ENCODE measurements at regions not wholly inside any gene's neighbourhood (a gene's known extent, or its start where the extent isn't known, plus 50 kb on each side); places are given as distances from the start of the nearest gene placed in this dataset.
"Not testable (repeated sequence)": the region's sequence is repeated elsewhere in the genome, so short reads cannot be mapped to it uniquely, and the experiment has no call there.

- Histone ChIP-seq H4K20me1 (ENCODE audit: control insufficient read depth, insufficient read depth, insufficient read length) (no peaks in the 10 kb centered on the region), H2BK12ac (ENCODE audit: insufficient read length, low read depth, low read length) (no peak overlapping the region), H2BK15ac (ENCODE audit: low read depth, low read length) (no peak overlapping the region), H2AK5ac (ENCODE audit: insufficient read length, low read length) (no peak overlapping the region), H2BK5ac (ENCODE audit: insufficient read length, low read length) (no peak overlapping the region), H3K23me2 (ENCODE audit: insufficient read length, low read depth, low read length, poor library complexity, severe bottlenecking) (no peaks in the 10 kb centered on the region), H2BK20ac (ENCODE audit: low read depth, low read length, poor library complexity, severe bottlenecking) (no peak overlapping the region), H4K5ac (ENCODE audit: insufficient read length, low read depth, low read length) (no peak overlapping the region), H2BK120ac (ENCODE audit: low read depth, low read length, poor library complexity, severe bottlenecking) (no peak overlapping the region), H3K79me2 (ENCODE audit: insufficient read depth, low read length) (no peaks in the 10 kb centered on the region), H3K18ac (ENCODE audit: insufficient read length, low read depth, low read length) (peak overlapping the region; percentile 33), H3K9me3 (ENCODE audit: control insufficient read depth, low read depth, low read length) (peaks cover 3% of the 10 kb centered on the region), H3K23ac (ENCODE audit: insufficient read length, low read depth, low read length) (no peak overlapping the region), H3K27me3 (ENCODE audit: insufficient read depth, low read length) (no peaks in the 10 kb centered on the region), H3K4me1 (ENCODE audit: insufficient read depth, low read length) (0 out of 2 replicates have a peak, but pooled peaks cover 1% of the 10 kb centered on the region), H2AFZ (ENCODE audit: low read length) (no peak overlapping the region), H3K4ac (ENCODE audit: low read depth, low read length) (no peak overlapping the region), H4K8ac (replicated peaks; ENCODE audit: insufficient read length, low read depth, low read length) (no peak overlapping the region), H3K79me1 (ENCODE audit: insufficient read depth, low read depth, low read length, poor library complexity, severe bottlenecking) (no peaks in the 10 kb centered on the region), H3T11ph (ENCODE audit: low read length) (no peak overlapping the region), H3K14ac (ENCODE audit: insufficient read depth, low read length) (no peak overlapping the region; the same call in 1 of the 2 replicates), H3K27ac (ENCODE audit: insufficient read length, low read depth, low read length) (no peak overlapping the region), H3K4me2 (ENCODE audit: insufficient read depth, insufficient read length, low read length) (no peak overlapping the region), H3K56ac (ENCODE audit: insufficient read length, low read depth, low read length) (no peak overlapping the region), H4K91ac (ENCODE audit: insufficient read length, low read depth, low read length) (no peak overlapping the region), H3K9ac (ENCODE audit: extremely low read depth, insufficient read length, low read length) (no peak overlapping the region)
- Mint-ChIP-seq H3K36me3 (ENCODE audit: insufficient read depth in 1 of 3, low read depth in 3 of 3) (peaks cover 5 to 7% (median 5%) of the 10 kb centered on the region in 3 experiments), H3K4me1 (peaks cover 8 to 22% of the 10 kb centered on the region in 2 experiments), H3K4me3 (no peak overlapping the region), H3K27ac (no peak overlapping the region), H3K27me3 (ENCODE audit: low read depth) (peaks cover 17% of the 10 kb centered on the region), H3K9me3 (peaks cover 8 to 10% of the 10 kb centered on the region in 2 experiments)
- no peak for TF ChIP-seq CTCF (conservative IDR thresholded peaks at IDR 0.05)
- no peak for DNase-seq
- WGBS (ENCODE audit: extremely low coverage, insufficient read length, low lambda C conversion rate), result no CpG with 5 or more reads among the region's 9 CpGs
These were observed 64.0 kb upstream of the RASGRF1 start for GRCh38 chr15:79154483-79155135.

GRCh38 chr15:79144290-79144689, 53.7 kb upstream of the RASGRF1 start:
- H3K23ac ChIP-seq (ENCODE audit: insufficient read length, low read depth, low read length); H3K27ac ChIP-seq (ENCODE audit: insufficient read length, low read depth, low read length); H3K14ac ChIP-seq (ENCODE audit: insufficient read depth, low read length); H3K23me2 ChIP-seq (ENCODE audit: insufficient read length, low read depth, low read length, poor library complexity, severe bottlenecking); H2BK15ac ChIP-seq (ENCODE audit: low read depth, low read length); H4K20me1 ChIP-seq (ENCODE audit: control insufficient read depth, insufficient read depth, insufficient read length); H3K4me2 ChIP-seq (ENCODE audit: insufficient read depth, insufficient read length, low read length); H3K4ac ChIP-seq (ENCODE audit: low read depth, low read length); H3K4me1 ChIP-seq (ENCODE audit: insufficient read depth, low read length); H3K18ac ChIP-seq (ENCODE audit: insufficient read length, low read depth, low read length); H4K8ac ChIP-seq (replicated peaks; ENCODE audit: insufficient read length, low read depth, low read length); H3K27me3 ChIP-seq (ENCODE audit: insufficient read depth, low read length); H2AFZ ChIP-seq (ENCODE audit: low read length); H2BK5ac ChIP-seq (ENCODE audit: insufficient read length, low read length); H3K9ac ChIP-seq (ENCODE audit: extremely low read depth, insufficient read length, low read length); H2AK5ac ChIP-seq (ENCODE audit: insufficient read length, low read length); DNase-seq; H3K56ac ChIP-seq (ENCODE audit: insufficient read length, low read depth, low read length); H2BK20ac ChIP-seq (ENCODE audit: low read depth, low read length, poor library complexity, severe bottlenecking); H3K27ac Mint-ChIP-seq; H4K5ac ChIP-seq (ENCODE audit: insufficient read length, low read depth, low read length); H4K91ac ChIP-seq (ENCODE audit: insufficient read length, low read depth, low read length); H3T11ph ChIP-seq (ENCODE audit: low read length); H3K27me3 Mint-ChIP-seq (ENCODE audit: low read depth); H3K79me2 ChIP-seq (ENCODE audit: insufficient read depth, low read length); H3K79me1 ChIP-seq (ENCODE audit: insufficient read depth, low read depth, low read length, poor library complexity, severe bottlenecking); H3K4me3 Mint-ChIP-seq; H2BK12ac ChIP-seq (ENCODE audit: insufficient read length, low read depth, low read length); H2BK120ac ChIP-seq (ENCODE audit: low read depth, low read length, poor library complexity, severe bottlenecking): not testable (repeated sequence)
- Mint-ChIP-seq H3K4me1 (peaks cover 11 to 12% of the 10 kb centered on the region in 2 experiments; a peak in 3 of 4 replicates), H3K9me3 (peaks cover 57 to 69% of the 10 kb centered on the region in 2 experiments), H3K36me3 (ENCODE audit: insufficient read depth in 1 of 3, low read depth in 3 of 3) (peaks cover 19 to 36% (median 26%) of the 10 kb centered on the region in 3 experiments)
- no CpG with 5 or more reads among the region's 1 CpG for WGBS (ENCODE audit: extremely low coverage, insufficient read length, low lambda C conversion rate)
- H3K9me3 ChIP-seq (ENCODE audit: control insufficient read depth, low read depth, low read length), result peaks cover 34% of the 10 kb centered on the region
